ENCODE measurements at regions not wholly inside any gene's neighbourhood (a gene's known extent, or its start where the extent isn't known, plus 50 kb on each side); places are given as distances from the start of the nearest gene placed in this dataset.
A peak's percentile ranks its signal among the peaks of the same experiment; 100 is the strongest.
"Not testable (repeated sequence)": the region's sequence is repeated elsewhere in the genome, so short reads cannot be mapped to it uniquely, and the experiment has no call there.

DNA sequence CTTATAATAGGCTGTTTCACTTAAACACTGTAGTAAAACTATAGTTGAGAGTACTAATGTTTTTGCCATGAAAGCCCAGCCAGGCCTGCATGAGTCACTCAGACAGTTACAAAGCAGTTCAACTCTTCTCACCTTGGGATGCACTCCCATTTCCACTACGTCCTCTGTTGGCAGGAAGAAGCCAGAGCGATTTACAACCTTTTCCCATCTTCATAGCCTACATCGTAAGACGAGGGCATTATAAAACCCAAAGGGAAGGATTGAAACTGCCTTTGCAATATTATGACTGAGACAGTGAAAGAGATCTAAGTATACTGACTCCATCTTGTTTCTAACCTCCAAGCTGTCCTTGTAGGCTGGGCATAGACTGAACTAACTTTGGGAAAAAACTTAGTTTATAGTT lies 71.8 kb upstream of the CSF1 start:
- H3K27me3 ChIP-seq (ENCODE audit: control insufficient read depth, insufficient read depth, low read length), result no peaks in the 10 kb centered on the region
- in situ Hi-C loops (cut with HindIII; ENCODE audit: low pct_unique_long_range_greater_than_20kb, low sequenced_read_pairs) (no loop called here), intact Hi-C loops (cut with micrococcal nuclease; ENCODE audit: unreplicated experiment) (no loop called here)
- DNase-seq (ENCODE audit: low read depth, low spot score) (no peak), ATAC-seq (peak; percentile 92)
- H3K4me1 ChIP-seq (ENCODE audit: control insufficient read depth, insufficient read depth, low read length), result no peaks in the 10 kb centered on the region
- TF ChIP-seq SIN3A (IDR thresholded peaks at IDR 0.05; ENCODE audit: borderline replicate concordance, insufficient read depth, low read depth, low read length), result no peak
- TF ChIP-seq TCF7L2 (IDR thresholded peaks at IDR 0.05; ENCODE audit: low read depth, low read length), result no peak
- TF ChIP-seq POLR2AphosphoS5 (IDR thresholded peaks at IDR 0.05; ENCODE audit: low read depth, low read length), result no peak
- ChIA-PET CTCF (no interaction called here), POLR2A (no interaction called here)
- H3K4me3 ChIP-seq (ENCODE audit: low read depth in 2 of 2, low read length in 2 of 2), result no peak overlapping the region
- H3K9me3 ChIP-seq (ENCODE audit: control insufficient read depth, insufficient read depth, low read depth, low read length), result no peaks in the 10 kb centered on the region
- no TSS peak for BruUV-seq (replicated peaks)
- peak overlapping the region; percentile 10 for H3K27ac ChIP-seq (ENCODE audit: low read length)
- no peaks in the 10 kb centered on the region for H3K36me3 ChIP-seq (ENCODE audit: control insufficient read depth, insufficient read depth, low read length)

DNA sequence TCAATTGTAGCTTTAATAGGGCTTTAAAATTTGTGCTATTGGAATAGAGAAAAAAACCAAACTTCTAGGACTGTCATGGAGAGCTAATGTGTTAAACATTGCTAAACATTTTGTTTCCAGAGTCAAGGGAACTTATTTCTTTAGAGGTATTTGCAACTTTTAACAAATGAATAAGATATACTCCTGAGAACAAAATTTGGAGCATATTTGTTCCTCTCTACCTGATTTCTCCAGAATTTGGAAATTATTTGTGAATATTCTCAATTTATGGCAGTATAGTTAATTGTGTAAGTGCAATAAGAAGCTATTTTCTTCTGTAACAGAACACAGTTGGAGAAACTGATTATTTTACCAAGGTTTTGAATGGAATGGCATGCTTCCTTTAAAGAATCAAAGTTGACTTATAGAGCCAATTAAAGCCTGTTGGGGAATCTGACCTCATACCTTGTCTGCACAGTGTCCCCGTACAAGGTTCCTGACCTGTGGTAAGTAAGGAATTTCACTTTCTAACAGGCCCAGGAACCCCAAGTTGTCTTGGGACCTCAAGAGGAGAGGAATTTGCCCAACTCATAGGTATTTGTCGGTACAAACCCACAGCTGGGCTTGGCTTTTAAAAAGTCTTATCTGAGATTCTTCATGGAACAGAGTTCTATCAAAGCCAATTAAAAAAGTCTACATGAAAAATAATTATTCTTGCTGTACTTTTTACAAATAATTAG lies 72.6 kb upstream of the CSF1 start:
- no peaks in the 10 kb centered on the region for H3K27me3 ChIP-seq (ENCODE audit: control insufficient read depth, insufficient read depth, low read length)
- DNase-seq (ENCODE audit: low read depth, low spot score) (no peak), ATAC-seq (no peak)
- H3K4me1 ChIP-seq (ENCODE audit: control insufficient read depth, insufficient read depth, low read length), result no peaks in the 10 kb centered on the region
- BruUV-seq (replicated peaks), result no TSS peak
- no peak overlapping the region for H3K4me3 ChIP-seq (ENCODE audit: low read depth in 2 of 2, low read length in 2 of 2)
- POLR2A ChIA-PET, result no interaction called here
- in situ Hi-C loops (cut with HindIII; ENCODE audit: low pct_unique_long_range_greater_than_20kb, low sequenced_read_pairs), result no loop called here
- CTCF ChIA-PET, result no interaction called here
- intact Hi-C loops (cut with micrococcal nuclease; ENCODE audit: unreplicated experiment), result no loop called here
- H3K9me3 ChIP-seq (ENCODE audit: control insufficient read depth, insufficient read depth, low read depth, low read length), result no peaks in the 10 kb centered on the region
- peak overlapping the region; percentile 10; the same call in 1 of the 2 replicates for H3K27ac ChIP-seq (ENCODE audit: low read length)
- TF ChIP-seq, protein P1, sequence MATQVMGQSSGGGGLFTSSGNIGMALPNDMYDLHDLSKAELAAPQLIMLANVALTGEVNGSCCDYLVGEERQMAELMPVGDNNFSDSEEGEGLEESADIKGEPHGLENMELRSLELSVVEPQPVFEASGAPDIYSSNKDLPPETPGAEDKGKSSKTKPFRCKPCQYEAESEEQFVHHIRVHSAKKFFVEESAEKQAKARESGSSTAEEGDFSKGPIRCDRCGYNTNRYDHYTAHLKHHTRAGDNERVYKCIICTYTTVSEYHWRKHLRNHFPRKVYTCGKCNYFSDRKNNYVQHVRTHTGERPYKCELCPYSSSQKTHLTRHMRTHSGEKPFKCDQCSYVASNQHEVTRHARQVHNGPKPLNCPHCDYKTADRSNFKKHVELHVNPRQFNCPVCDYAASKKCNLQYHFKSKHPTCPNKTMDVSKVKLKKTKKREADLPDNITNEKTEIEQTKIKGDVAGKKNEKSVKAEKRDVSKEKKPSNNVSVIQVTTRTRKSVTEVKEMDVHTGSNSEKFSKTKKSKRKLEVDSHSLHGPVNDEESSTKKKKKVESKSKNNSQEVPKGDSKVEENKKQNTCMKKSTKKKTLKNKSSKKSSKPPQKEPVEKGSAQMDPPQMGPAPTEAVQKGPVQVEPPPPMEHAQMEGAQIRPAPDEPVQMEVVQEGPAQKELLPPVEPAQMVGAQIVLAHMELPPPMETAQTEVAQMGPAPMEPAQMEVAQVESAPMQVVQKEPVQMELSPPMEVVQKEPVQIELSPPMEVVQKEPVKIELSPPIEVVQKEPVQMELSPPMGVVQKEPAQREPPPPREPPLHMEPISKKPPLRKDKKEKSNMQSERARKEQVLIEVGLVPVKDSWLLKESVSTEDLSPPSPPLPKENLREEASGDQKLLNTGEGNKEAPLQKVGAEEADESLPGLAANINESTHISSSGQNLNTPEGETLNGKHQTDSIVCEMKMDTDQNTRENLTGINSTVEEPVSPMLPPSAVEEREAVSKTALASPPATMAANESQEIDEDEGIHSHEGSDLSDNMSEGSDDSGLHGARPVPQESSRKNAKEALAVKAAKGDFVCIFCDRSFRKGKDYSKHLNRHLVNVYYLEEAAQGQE (IDR thresholded peaks at IDR 0.05; ENCODE audit: insufficient read depth in 1 of 2, low read depth in 2 of 2, low read length in 1 of 2), result no peak
- TF ChIP-seq, protein P2, sequence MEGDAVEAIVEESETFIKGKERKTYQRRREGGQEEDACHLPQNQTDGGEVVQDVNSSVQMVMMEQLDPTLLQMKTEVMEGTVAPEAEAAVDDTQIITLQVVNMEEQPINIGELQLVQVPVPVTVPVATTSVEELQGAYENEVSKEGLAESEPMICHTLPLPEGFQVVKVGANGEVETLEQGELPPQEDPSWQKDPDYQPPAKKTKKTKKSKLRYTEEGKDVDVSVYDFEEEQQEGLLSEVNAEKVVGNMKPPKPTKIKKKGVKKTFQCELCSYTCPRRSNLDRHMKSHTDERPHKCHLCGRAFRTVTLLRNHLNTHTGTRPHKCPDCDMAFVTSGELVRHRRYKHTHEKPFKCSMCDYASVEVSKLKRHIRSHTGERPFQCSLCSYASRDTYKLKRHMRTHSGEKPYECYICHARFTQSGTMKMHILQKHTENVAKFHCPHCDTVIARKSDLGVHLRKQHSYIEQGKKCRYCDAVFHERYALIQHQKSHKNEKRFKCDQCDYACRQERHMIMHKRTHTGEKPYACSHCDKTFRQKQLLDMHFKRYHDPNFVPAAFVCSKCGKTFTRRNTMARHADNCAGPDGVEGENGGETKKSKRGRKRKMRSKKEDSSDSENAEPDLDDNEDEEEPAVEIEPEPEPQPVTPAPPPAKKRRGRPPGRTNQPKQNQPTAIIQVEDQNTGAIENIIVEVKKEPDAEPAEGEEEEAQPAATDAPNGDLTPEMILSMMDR (IDR thresholded peaks at IDR 0.05), result no peak
- no peak for TF ChIP-seq POLR2AphosphoS5 (IDR thresholded peaks at IDR 0.05; ENCODE audit: low read depth, low read length)
- no peak for TF ChIP-seq TCF7L2 (IDR thresholded peaks at IDR 0.05; ENCODE audit: low read depth, low read length)
- no peak for TF ChIP-seq SIN3A (IDR thresholded peaks at IDR 0.05; ENCODE audit: borderline replicate concordance, insufficient read depth, low read depth, low read length)
- H3K36me3 ChIP-seq (ENCODE audit: control insufficient read depth, insufficient read depth, low read length), result no peaks in the 10 kb centered on the region

DNA sequence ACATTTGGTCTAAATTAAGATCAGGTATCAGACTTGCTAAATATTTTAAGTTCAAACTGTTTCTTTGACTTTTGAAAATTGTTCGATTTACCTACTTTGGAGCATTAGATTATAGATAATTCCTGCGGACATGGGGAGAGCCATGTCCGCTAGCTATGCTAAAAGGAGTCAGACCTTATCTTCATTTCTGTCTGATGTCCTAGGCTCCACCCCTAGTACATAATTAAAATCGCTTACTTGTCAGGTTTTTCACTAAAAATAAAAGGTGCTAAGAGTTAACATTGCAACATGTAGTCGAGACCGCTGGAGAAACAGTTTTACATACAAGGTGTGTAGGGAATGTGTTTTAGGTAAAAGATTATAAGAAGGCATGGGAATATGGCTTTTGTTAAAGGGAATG lies 71.9 kb upstream of the EPS8L3 start:
- H3K4me1 ChIP-seq (ENCODE audit: control insufficient read depth, insufficient read depth, low read length); H3K4me3 ChIP-seq (ENCODE audit: low read depth in 2 of 2, low read length in 2 of 2); BruUV-seq (replicated peaks); H3K27me3 ChIP-seq (ENCODE audit: control insufficient read depth, insufficient read depth, low read length); ATAC-seq; H3K36me3 ChIP-seq (ENCODE audit: control insufficient read depth, insufficient read depth, low read length); H3K9me3 ChIP-seq (ENCODE audit: control insufficient read depth, insufficient read depth, low read depth, low read length); in situ Hi-C loops (cut with HindIII; ENCODE audit: low pct_unique_long_range_greater_than_20kb, low sequenced_read_pairs); CTCF ChIA-PET; DNase-seq (ENCODE audit: low read depth, low spot score); intact Hi-C loops (cut with micrococcal nuclease; ENCODE audit: unreplicated experiment); H3K27ac ChIP-seq (ENCODE audit: low read length); POLR2A ChIA-PET: not testable (repeated sequence)

Data from Panc1 (cell line).